Immature natural killer cell (primary cell): ENCODE measurements at regions not wholly inside any gene's neighbourhood (a gene's known extent, or its start where the extent isn't known, plus 50 kb on each side); places are given as distances from the start of the nearest gene placed in this dataset.
"Not testable (repeated sequence)": the region's sequence is repeated elsewhere in the genome, so short reads cannot be mapped to it uniquely, and the experiment has no call there.

Experiments used
- DNase-seq, 3 donors: peaks; one replicate each; pipeline ENCODE4 v3.0.0; 2022; ENCODE audit warnings: mixed read lengths in 1 of 3
- H3K27ac Mint-ChIP-seq, 6 donors: one replicate each; pipeline ENCODE4 v1.8.0; 2020; ENCODE audit warnings: mixed read lengths in 6 of 6, mild to moderate bottlenecking in 5 of 6, inconsistent platforms in 4 of 6, moderate library complexity in 3 of 6
- H3K27me3 Mint-ChIP-seq, 3 donors: one replicate each; pipeline ENCODE4 v1.8.0; 2020 to 2021; ENCODE audit warnings: low read depth in 3 of 3, mild to moderate bottlenecking in 3 of 3, mixed read lengths in 3 of 3, moderate library complexity in 3 of 3, inconsistent platforms in 1 of 3
- H3K36me3 Mint-ChIP-seq, 3 donors: one replicate each; pipeline ENCODE4 v1.8.0; 2020; ENCODE audit warnings: mixed read lengths in 3 of 3, inconsistent platforms in 2 of 3, mild to moderate bottlenecking in 2 of 3
- H3K4me1 Mint-ChIP-seq, 2 donors: one replicate each; pipeline ENCODE4 v1.8.0; 2020; ENCODE audit warnings: inconsistent platforms in 2 of 2, mild to moderate bottlenecking in 2 of 2, mixed read lengths in 2 of 2, moderate library complexity in 1 of 2
- H3K4me3 Mint-ChIP-seq, 5 donors: one replicate each; pipeline ENCODE4 v1.8.0; 2020; ENCODE audit warnings: mild to moderate bottlenecking in 5 of 5, mixed read lengths in 5 of 5, inconsistent platforms in 3 of 5, moderate library complexity in 3 of 5
- H3K9me3 Mint-ChIP-seq, 6 donors: one replicate each; pipeline ENCODE4 v1.8.0; 2020; ENCODE audit warnings: mild to moderate bottlenecking in 6 of 6, mixed read lengths in 6 of 6, inconsistent platforms in 4 of 6, moderate library complexity in 3 of 6

- no peak for DNase-seq
- Mint-ChIP-seq H3K36me3 (no peaks in the 10 kb centered on the region), H3K9me3 (peaks cover 0 to 18% (median 8%) of the 10 kb centered on the region in 6 donors), H3K27me3 (peaks cover 0 to 3% (median 1%) of the 10 kb centered on the region in 3 donors), H3K27ac (no peak overlapping the region), H3K4me3 (no peak overlapping the region), H3K4me1 (no peaks in the 10 kb centered on the region)
Measured at GRCh38 chr10:105745596-105746148, 1104.6 kb downstream of the SORCS3 start.

GRCh38 chr10:105743343-105744056 is 1102.4 kb downstream of the SORCS3 start:
- DNase-seq: no peak
- Mint-ChIP-seq H3K27me3 (peaks cover 0 to 3% (median 1%) of the 10 kb centered on the region in 3 donors), H3K4me3 (no peak overlapping the region), H3K36me3 (no peaks in the 10 kb centered on the region), H3K27ac (no peak overlapping the region), H3K4me1 (no peaks in the 10 kb centered on the region), H3K9me3 (peaks cover 0 to 13% (median 7%) of the 10 kb centered on the region in 6 donors)

GRCh38 chr10:105742923-105743322 is 1101.8 kb downstream of the SORCS3 start:
- no peak overlapping the region for H3K27ac Mint-ChIP-seq

GRCh38 chr10:105742184-105742583 is 1101.1 kb downstream of the SORCS3 start:
- H3K9me3 Mint-ChIP-seq: peaks cover 0 to 18% (median 8%) of the 10 kb centered on the region in 6 donors
- DNase-seq: no peak
- peaks cover 0 to 3% (median 1%) of the 10 kb centered on the region in 3 donors for H3K27me3 Mint-ChIP-seq
- H3K4me1 Mint-ChIP-seq: no peaks in the 10 kb centered on the region
- H3K4me3 Mint-ChIP-seq: no peak overlapping the region
- no peak overlapping the region for H3K27ac Mint-ChIP-seq
- no peaks in the 10 kb centered on the region for H3K36me3 Mint-ChIP-seq

More at GRCh38 chr10:105742923-105743322, 1101.8 kb downstream of the SORCS3 start:
- H3K4me3 Mint-ChIP-seq: no peak overlapping the region
- no peaks in the 10 kb centered on the region for H3K4me1 Mint-ChIP-seq
- no peak for DNase-seq
- peaks cover 0 to 3% (median 1%) of the 10 kb centered on the region in 3 donors for H3K27me3 Mint-ChIP-seq
- H3K9me3 Mint-ChIP-seq: peaks cover 0 to 14% (median 7%) of the 10 kb centered on the region in 6 donors
- H3K36me3 Mint-ChIP-seq: no peaks in the 10 kb centered on the region

- Mint-ChIP-seq H3K27ac (no peak overlapping the region), H3K9me3 (peaks cover 2 to 12% (median 4%) of the 10 kb centered on the region in 6 donors), H3K36me3 (no peaks in the 10 kb centered on the region), H3K27me3 (no peaks in the 10 kb centered on the region), H3K4me1 (no peaks in the 10 kb centered on the region), H3K4me3 (no peak overlapping the region)
- DNase-seq: no peak
Measured at GRCh38 chr10:105734479-105734878, 1093.4 kb downstream of the SORCS3 start.

GRCh38 chr10:105733924-105734323 is 1092.8 kb downstream of the SORCS3 start:
- Mint-ChIP-seq H3K27me3 (no peaks in the 10 kb centered on the region), H3K4me3 (no peak overlapping the region), H3K4me1 (no peaks in the 10 kb centered on the region), H3K36me3 (no peaks in the 10 kb centered on the region), H3K9me3 (peaks cover 2 to 12% (median 4%) of the 10 kb centered on the region in 6 donors), H3K27ac (no peak overlapping the region)
- DNase-seq: no peak

- Mint-ChIP-seq H3K36me3 (no peaks in the 10 kb centered on the region), H3K9me3 (peaks cover 6 to 18% (median 12%) of the 10 kb centered on the region in 6 donors), H3K4me3 (no peak overlapping the region), H3K27ac (no peak overlapping the region), H3K27me3 (peaks cover 0 to 4% (median 3%) of the 10 kb centered on the region in 3 donors), H3K4me1 (no peaks in the 10 kb centered on the region)
- no peak for DNase-seq
Measured at GRCh38 chr10:105729428-105729827, 1088.3 kb downstream of the SORCS3 start.

GRCh38 chr10:105727586-105727985 is 1086.5 kb downstream of the SORCS3 start:
- H3K27ac Mint-ChIP-seq: not testable (repeated sequence)
- H3K9me3 Mint-ChIP-seq: peaks cover 6 to 21% (median 13%) of the 10 kb centered on the region in 6 donors

GRCh38 chr10:105727131-105727530 is 1086.0 kb downstream of the SORCS3 start:
- Mint-ChIP-seq H3K27me3 (peaks cover 0 to 7% (median 3%) of the 10 kb centered on the region in 3 donors), H3K9me3 (peaks cover 6 to 21% (median 13%) of the 10 kb centered on the region in 6 donors), H3K4me3 (no peak overlapping the region)

More at GRCh38 chr10:105727586-105727985, 1086.5 kb downstream of the SORCS3 start:
- not testable (repeated sequence) for H3K36me3 Mint-ChIP-seq, H3K27me3 Mint-ChIP-seq, H3K4me3 Mint-ChIP-seq, H3K4me1 Mint-ChIP-seq, DNase-seq

GRCh38 chr10:105726149-105726548 is 1085.1 kb downstream of the SORCS3 start:
- no peaks in the 10 kb centered on the region for H3K4me1 Mint-ChIP-seq
- peaks cover 6 to 21% (median 13%) of the 10 kb centered on the region in 6 donors for H3K9me3 Mint-ChIP-seq
- no peaks in the 10 kb centered on the region for H3K36me3 Mint-ChIP-seq
- DNase-seq: no peak
- H3K27ac Mint-ChIP-seq: no peak overlapping the region
- H3K4me3 Mint-ChIP-seq: no peak overlapping the region
- H3K27me3 Mint-ChIP-seq: peaks cover 0 to 7% (median 3%) of the 10 kb centered on the region in 3 donors

More at GRCh38 chr10:105727131-105727530, 1086.0 kb downstream of the SORCS3 start:
- no peak overlapping the region for H3K27ac Mint-ChIP-seq
- no peaks in the 10 kb centered on the region for H3K4me1 Mint-ChIP-seq
- DNase-seq: no peak
- H3K36me3 Mint-ChIP-seq: no peaks in the 10 kb centered on the region

- no peaks in the 10 kb centered on the region for H3K36me3 Mint-ChIP-seq
- DNase-seq: no peak
- H3K4me3 Mint-ChIP-seq: no peak overlapping the region
- H3K4me1 Mint-ChIP-seq: no peaks in the 10 kb centered on the region
- no peak overlapping the region for H3K27ac Mint-ChIP-seq
- peaks cover 0 to 7% (median 3%) of the 10 kb centered on the region in 3 donors for H3K27me3 Mint-ChIP-seq
- H3K9me3 Mint-ChIP-seq: peaks cover 6 to 21% (median 13%) of the 10 kb centered on the region in 6 donors
Measured at GRCh38 chr10:105725007-105725406, 1083.9 kb downstream of the SORCS3 start.

GRCh38 chr10:105718207-105718995 is 1077.3 kb downstream of the SORCS3 start:
- H3K9me3 Mint-ChIP-seq: peaks cover 9 to 38% (median 14%) of the 10 kb centered on the region in 6 donors
- peaks cover 0 to 3% (median 2%) of the 10 kb centered on the region in 3 donors for H3K27me3 Mint-ChIP-seq
- H3K36me3 Mint-ChIP-seq: no peaks in the 10 kb centered on the region
- no peak for DNase-seq
- H3K27ac Mint-ChIP-seq: no peak overlapping the region
- no peaks in the 10 kb centered on the region for H3K4me1 Mint-ChIP-seq
- H3K4me3 Mint-ChIP-seq: no peak overlapping the region

- H3K36me3 Mint-ChIP-seq: no peaks in the 10 kb centered on the region
- peaks cover 0 to 3% (median 2%) of the 10 kb centered on the region in 3 donors for H3K27me3 Mint-ChIP-seq
- peaks cover 13 to 60% (median 20%) of the 10 kb centered on the region in 6 donors for H3K9me3 Mint-ChIP-seq
- no peak for DNase-seq
- H3K4me1 Mint-ChIP-seq: no peaks in the 10 kb centered on the region
- no peak overlapping the region for H3K27ac Mint-ChIP-seq
- no peak overlapping the region for H3K4me3 Mint-ChIP-seq
Measured at GRCh38 chr10:105714728-105715127, 1073.6 kb downstream of the SORCS3 start.

- H3K4me3 Mint-ChIP-seq: no peak overlapping the region
- H3K4me1 Mint-ChIP-seq: no peaks in the 10 kb centered on the region
- no peaks in the 10 kb centered on the region for H3K27me3 Mint-ChIP-seq
- H3K27ac Mint-ChIP-seq: no peak overlapping the region
- H3K9me3 Mint-ChIP-seq: peaks cover 0 to 46% (median 8%) of the 10 kb centered on the region in 6 donors
- no peak for DNase-seq
- no peaks in the 10 kb centered on the region for H3K36me3 Mint-ChIP-seq
Measured at GRCh38 chr10:105707603-105708002, 1066.5 kb downstream of the SORCS3 start.
